Tibial artery (tissue), 4 donors: ENCODE measurements at regions not wholly inside any gene's neighbourhood (a gene's known extent, or its start where the extent isn't known, plus 50 kb on each side); places are given as distances from the start of the nearest gene placed in this dataset.

ENCODE experiments used
- DNase-seq, 2 donors: peaks; one replicate each; pipeline ENCODE4 v3.0.0-alpha.2; 2019
- H3K27ac ChIP-seq, 2 donors: fragments of 200-600 bp; sonication (generic) in 1 of 2; 1 replicate in 1 of 2; 2 replicates in 1 of 2; pipeline ENCODE4 v1.5.1; 2018 to 2019; ENCODE audit warnings: mild to moderate bottlenecking in 1 of 2
- H3K27me3 ChIP-seq, 2 donors: fragments of 200-600 bp; sonication (generic) in 1 of 2; one replicate each; pipeline versions ENCODE4 v1.5.1 to v1.6.0; 2016 to 2019
- H3K36me3 ChIP-seq, 3 donors: fragments of 200-600 bp; sonication (generic) in 2 of 3; one replicate each; pipeline ENCODE4 v1.5.1; 2016 to 2019; ENCODE audit warnings: mild to moderate bottlenecking in 2 of 3
- H3K4me1 ChIP-seq, 4 donors: fragments of 200-600 bp; sonication (generic) in 2 of 4; 1 replicate in 3 of 4; 2 replicates in 1 of 4; pipeline ENCODE4 v1.5.1; 2016 to 2019
- H3K4me3 ChIP-seq, 2 donors: fragments of 200-600 bp; sonication (generic) in 1 of 2; 1 replicate in 1 of 2; 2 replicates in 1 of 2; pipeline ENCODE4 v1.5.1; 2018 to 2019; ENCODE audit warnings: mild to moderate bottlenecking in 2 of 2
- H3K9me3 ChIP-seq, 3 donors: fragments of 200-600 bp; sonication (generic) in 1 of 3; one replicate each; pipeline ENCODE4 v1.5.1; 2016 to 2019
- CTCF ChIP-seq, 2 experiments: fragments of 200-600 bp in 1 of 2; fragments of 450-650 bp in 1 of 2; IDR thresholded peaks; one replicate each; pipeline ENCODE4 v1.5.1; 2017 to 2019; ENCODE audit warnings: antibody characterized with exemption in 2 of 2, mild to moderate bottlenecking in 1 of 2, moderate library complexity in 1 of 2
- intact Hi-C: fragments of 100-400 bp; cut with DNase I; formaldehyde crosslinking; loops from one replicate; pipeline ENCODE4 v1.15.0; 2023; ENCODE audit warnings: low total_unique reads

- Histone ChIP-seq H3K4me1 (peaks cover 0 to 17% (median 0%) of the 10 kb centered on the region in 4 donors), H3K36me3 (no peaks in the 10 kb centered on the region), H3K27ac (no peak overlapping the region), H3K27me3 (no peaks in the 10 kb centered on the region), H3K4me3 (no peak overlapping the region), H3K9me3 (no peaks in the 10 kb centered on the region)
- TF ChIP-seq CTCF (IDR thresholded peaks at IDR 0.05): no peak
- DNase-seq: no peak
- intact Hi-C loops: no loop called here
Measured at GRCh38 chr6:155889410-155889809, 433.8 kb upstream of the NOX3 start.

- H3K36me3 ChIP-seq: no peaks in the 10 kb centered on the region
- H3K27ac ChIP-seq: no peak overlapping the region
- H3K9me3 ChIP-seq: no peaks in the 10 kb centered on the region
- H3K4me3 ChIP-seq: no peak overlapping the region
- intact Hi-C loops: no loop called here
- no peak for DNase-seq
- H3K4me1 ChIP-seq: peaks cover 0 to 19% (median 5%) of the 10 kb centered on the region in 4 donors
- no peaks in the 10 kb centered on the region for H3K27me3 ChIP-seq
- TF ChIP-seq CTCF (IDR thresholded peaks at IDR 0.05): no peak
Measured at GRCh38 chr6:155887421-155887820, 431.8 kb upstream of the NOX3 start.

- no peak for TF ChIP-seq CTCF (IDR thresholded peaks at IDR 0.05)
- no peaks in the 10 kb centered on the region for H3K36me3 ChIP-seq
- no peaks in the 10 kb centered on the region for H3K27me3 ChIP-seq
- H3K9me3 ChIP-seq: no peaks in the 10 kb centered on the region
- H3K4me3 ChIP-seq: no peak overlapping the region
- H3K4me1 ChIP-seq: peaks cover 0 to 33% (median 9%) of the 10 kb centered on the region in 4 donors
- no peak for DNase-seq
- H3K27ac ChIP-seq: no peak overlapping the region
- intact Hi-C loops: no loop called here
Measured at GRCh38 chr6:155883741-155884140, 428.1 kb upstream of the NOX3 start.

- Histone ChIP-seq H3K9me3 (no peaks in the 10 kb centered on the region), H3K27ac (peak overlapping the region in 1 of 2 donors; percentile 33), H3K27me3 (no peaks in the 10 kb centered on the region), H3K4me1 (peaks cover 0 to 33% (median 9%) of the 10 kb centered on the region in 4 donors), H3K36me3 (no peaks in the 10 kb centered on the region), H3K4me3 (no peak overlapping the region)
- TF ChIP-seq CTCF (IDR thresholded peaks at IDR 0.05): no peak
- no peak for DNase-seq
- intact Hi-C loops: no loop called here
Measured at GRCh38 chr6:155883334-155883731, 427.7 kb upstream of the NOX3 start.

- Histone ChIP-seq H3K4me1 (peaks cover 0 to 33% (median 9%) of the 10 kb centered on the region in 4 donors), H3K27me3 (no peaks in the 10 kb centered on the region), H3K27ac (peak overlapping the region; percentile 22 to 33), H3K9me3 (no peaks in the 10 kb centered on the region), H3K4me3 (no peak overlapping the region), H3K36me3 (no peaks in the 10 kb centered on the region)
- no peak for TF ChIP-seq CTCF (IDR thresholded peaks at IDR 0.05)
- DNase-seq: no peak
- intact Hi-C loops: no loop called here
Measured at GRCh38 chr6:155882527-155883333, 427.1 kb upstream of the NOX3 start.
